Cardiac septum (tissue), 1 donor: ENCODE measurements at regions not wholly inside any gene's neighbourhood (a gene's known extent, or its start where the extent isn't known, plus 50 kb on each side); places are given as distances from the start of the nearest gene placed in this dataset.

Experiments
- DNase-seq: peaks from one replicate; pipeline ENCODE4 v3.0.0-alpha.2; 2020; ENCODE audit warnings: low spot score
- intact Hi-C: fragments of 100-400 bp; cut with DNase I; formaldehyde crosslinking; loops from one replicate; pipeline ENCODE4 v1.14.0; 2022
- donor health status: DM: no; HTN: no; CAD: no.

- DNase-seq, result no peak
- intact Hi-C loops, result no loop called here
Observed at GRCh38 chr3:151989621-151990020, 116.2 kb downstream of the SUCNR1 start.

- intact Hi-C loops, result no loop called here
Observed at GRCh38 chr3:151990696-151991376, 117.4 kb downstream of the SUCNR1 start.

GRCh38 chr3:151992326-151993041 is 119.0 kb downstream of the SUCNR1 start:
- no peak for DNase-seq
- intact Hi-C loops, result no loop called here

More at GRCh38 chr3:151990696-151991376, 117.4 kb downstream of the SUCNR1 start:
- DNase-seq, result no peak

- intact Hi-C loops, result no loop called here
- no peak for DNase-seq
Observed at GRCh38 chr3:151995091-151995490, 121.6 kb downstream of the SUCNR1 start.

- intact Hi-C loops, result no loop called here
- DNase-seq, result no peak
Observed at GRCh38 chr3:151998744-151999143, 125.3 kb downstream of the SUCNR1 start.

GRCh38 chr3:151999936-152000335 is 126.5 kb downstream of the SUCNR1 start:
- DNase-seq, result no peak
- intact Hi-C loops, result no loop called here

GRCh38 chr3:152011812-152012735 is 138.6 kb downstream of the SUCNR1 start:
- intact Hi-C loops, result no loop called here
- no peak for DNase-seq

GRCh38 chr3:152019508-152019907 is 146.1 kb downstream of the SUCNR1 start:
- DNase-seq, result no peak
- intact Hi-C loops, result no loop called here

GRCh38 chr3:152021951-152022461 is 148.6 kb downstream of the SUCNR1 start:
- intact Hi-C loops, result no loop called here
- DNase-seq, result no peak

GRCh38 chr3:152026033-152026556 is 152.7 kb downstream of the SUCNR1 start:
- no peak for DNase-seq
- intact Hi-C loops, result no loop called here

GRCh38 chr3:152030320-152030719 is 156.9 kb downstream of the SUCNR1 start:
- DNase-seq, result no peak
- intact Hi-C loops, result no loop called here

- intact Hi-C loops, result no loop called here
Observed at GRCh38 chr3:152031321-152031720, 157.9 kb downstream of the SUCNR1 start.

GRCh38 chr3:152037297-152037696 is 163.9 kb downstream of the SUCNR1 start:
- intact Hi-C loops, result no loop called here
- no peak for DNase-seq

More at GRCh38 chr3:152031321-152031720, 157.9 kb downstream of the SUCNR1 start:
- no peak for DNase-seq

- intact Hi-C loops, result no loop called here
Observed at GRCh38 chr3:152037953-152038352, 164.5 kb downstream of the SUCNR1 start.

GRCh38 chr3:152038490-152038889 is 165.0 kb downstream of the SUCNR1 start:
- no peak for DNase-seq
- intact Hi-C loops, result no loop called here

More at GRCh38 chr3:152037953-152038352, 164.5 kb downstream of the SUCNR1 start:
- DNase-seq, result no peak

GRCh38 chr3:152039887-152040286 is 166.4 kb downstream of the SUCNR1 start:
- no peak for DNase-seq
- intact Hi-C loops, result no loop called here

GRCh38 chr3:152040319-152040718 is 166.9 kb downstream of the SUCNR1 start:
- intact Hi-C loops, result no loop called here
- no peak for DNase-seq

GRCh38 chr3:152043620-152044019 is 170.2 kb downstream of the SUCNR1 start:
- DNase-seq, result no peak
- intact Hi-C loops, result no loop called here

- DNase-seq, result no peak
- intact Hi-C loops, result no loop called here
Observed at GRCh38 chr3:152046280-152046679, 172.8 kb downstream of the SUCNR1 start.

GRCh38 chr3:152047465-152047864 is 174.0 kb downstream of the SUCNR1 start:
- no peak for DNase-seq
- intact Hi-C loops, result no loop called here
